H1 (cell line): ENCODE measurements at regions not wholly inside any gene's neighbourhood (a gene's known extent, or its start where the extent isn't known, plus 50 kb on each side); places are given as distances from the start of the nearest gene placed in this dataset.

Experiments
- CTCF ChIA-PET: fragments of 300-600 bp; sonication (Branson Sonifier 250); formaldehyde crosslinking; loops from one replicate; lab custom pipeline; 2021; ENCODE audit not compliant: partially characterized antibody; lab: Charles Lee
- POLR2A ChIA-PET: fragments of 300-600 bp; sonication (Branson Sonifier 250); formaldehyde crosslinking; loops from one replicate; lab custom pipeline; 2021; ENCODE audit warnings: inconsistent platforms; ENCODE audit not compliant: partially characterized antibody; lab: Charles Lee
- DNase-seq, 2 experiments: peaks; one replicate each; pipeline versions ENCODE4 v3.0.0 to v3.0.0-alpha.2; 2010 to 2022; ENCODE audit warnings: low spot score in 2 of 2, low read depth in 1 of 2, mixed read lengths in 1 of 2
- FAIRE-seq: peaks from 2 replicates; lab custom pipeline; 2011; peaks lifted over from hg19 to GRCh38; lab: Jason Lieb, UNC
- H2AFZ ChIP-seq: 2 replicates; pipeline ENCODE4 v1.8.1; 2012; ENCODE audit warnings: low read length, inconsistent platforms
- H2AK5ac ChIP-seq: 2 replicates; pipeline ENCODE4 v1.6.1; 2013; ENCODE audit warnings: low read depth, low read length
- H2BK120ac ChIP-seq: replicated peaks from 2 replicates; pipeline ENCODE3; 2013; ENCODE audit warnings: low read depth, low read length, inconsistent platforms
- H2BK12ac ChIP-seq: 2 replicates; pipeline ENCODE4 v1.6.1; 2013; ENCODE audit warnings: low read depth, low read length
- H2BK15ac ChIP-seq: 2 replicates; pipeline ENCODE4 v1.6.1; 2013; ENCODE audit warnings: low read length
- H2BK20ac ChIP-seq: 2 replicates; pipeline ENCODE4 v1.6.1; 2013; ENCODE audit warnings: low read length
- H2BK5ac ChIP-seq: 2 replicates; pipeline ENCODE4 v1.6.1; 2013; ENCODE audit warnings: low read depth, low read length
- H3K14ac ChIP-seq: 2 replicates; pipeline ENCODE4 v1.6.1; 2013; ENCODE audit warnings: inconsistent platforms; ENCODE audit not compliant: insufficient read length
- H3K18ac ChIP-seq: 2 replicates; pipeline ENCODE4 v1.6.1; 2013; ENCODE audit warnings: low read length; ENCODE audit errors: extremely low read depth
- H3K23ac ChIP-seq: 2 replicates; pipeline ENCODE4 v1.6.1; 2013; ENCODE audit warnings: inconsistent platforms; ENCODE audit not compliant: insufficient read length
- H3K23me2 ChIP-seq: 2 replicates; pipeline ENCODE4 v1.6.1; 2013; ENCODE audit warnings: low read depth, low read length
- H3K27ac ChIP-seq: 2 replicates; pipeline ENCODE4 v1.6.1; 2011; ENCODE audit warnings: low read depth, low read length, inconsistent platforms
- H3K27me3 ChIP-seq, 4 experiments: replicated peaks in 1 of 4; 1 replicate in 1 of 4; 2 replicates in 3 of 4; pipeline versions ENCODE4 v1.6.1 to v1.8.1; 2011 to 2013; ENCODE audit warnings: low read length in 3 of 4, mild to moderate bottlenecking in 3 of 4, inconsistent platforms in 2 of 4, mixed read lengths in 2 of 4, moderate library complexity in 1 of 4; ENCODE audit not compliant: control insufficient read depth in 3 of 4, insufficient read depth in 3 of 4; ENCODE audit errors: extremely low read depth in 1 of 4
- H3K36me3 ChIP-seq, 4 experiments: 2 replicates each; pipeline versions ENCODE4 v1.6.1 to v1.8.1; 2011 to 2013; ENCODE audit warnings: mild to moderate bottlenecking in 4 of 4, low read length in 3 of 4, moderate library complexity in 2 of 4, control low read depth in 1 of 4, inconsistent platforms in 1 of 4; ENCODE audit not compliant: insufficient read depth in 4 of 4, control insufficient read depth in 2 of 4
- H3K4ac ChIP-seq: replicated peaks from 2 replicates; pipeline ENCODE3; 2013; ENCODE audit warnings: low read length, low read depth, mixed read lengths, inconsistent platforms; ENCODE audit not compliant: insufficient read length
- H3K4me1 ChIP-seq, 4 experiments: replicated peaks in 1 of 4; 1 replicate in 1 of 4; 2 replicates in 3 of 4; pipeline versions ENCODE4 v1.6.1 to v1.8.1; 2011 to 2013; ENCODE audit warnings: low read length in 3 of 4, inconsistent platforms in 2 of 4, mixed read lengths in 1 of 4; ENCODE audit not compliant: insufficient read depth in 4 of 4, control insufficient read depth in 3 of 4
- H3K4me2 ChIP-seq, 2 experiments: 2 replicates each; pipeline versions ENCODE4 v1.6.1 to v1.8.1; 2011 to 2013; ENCODE audit warnings: low read depth in 2 of 2, low read length in 2 of 2, control low read depth in 1 of 2, inconsistent platforms in 1 of 2, mild to moderate bottlenecking in 1 of 2; ENCODE audit not compliant: insufficient read depth in 1 of 2
- H3K4me3 ChIP-seq, 4 experiments: fragments of 200-600, 300-600 bp in 1 of 4; sonication (generic), shearing (Covaris generic), sonication (Bioruptor Twin) in 1 of 4; 2 replicates each; pipeline versions ENCODE4 v1.5.1 to v1.8.1; 2011 to 2016; ENCODE audit warnings: low read length in 4 of 4, low read depth in 3 of 4, control low read depth in 2 of 4, inconsistent platforms in 2 of 4, mild to moderate bottlenecking in 2 of 4, mixed read lengths in 1 of 4, moderate library complexity in 1 of 4; ENCODE audit not compliant: insufficient read depth in 2 of 4; ENCODE audit errors: extremely low read depth in 1 of 4
- H3K56ac ChIP-seq: replicated peaks from 2 replicates; pipeline ENCODE3; 2013; ENCODE audit warnings: low read depth, mild to moderate bottlenecking, mixed read lengths, low read length, inconsistent platforms; ENCODE audit not compliant: insufficient read length
- H3K79me1 ChIP-seq: 2 replicates; pipeline ENCODE4 v1.6.1; 2013; ENCODE audit warnings: low read depth, low read length, control low read depth
- H3K79me2 ChIP-seq, 2 experiments: 2 replicates each; pipeline versions ENCODE4 v1.6.1 to v1.8.1; 2012 to 2013; ENCODE audit warnings: low read length in 2 of 2, mild to moderate bottlenecking in 2 of 2, inconsistent platforms in 1 of 2; ENCODE audit not compliant: insufficient read depth in 2 of 2, control insufficient read depth in 1 of 2
- H3K9ac ChIP-seq, 4 experiments: replicated peaks in 1 of 4; 1 replicate in 1 of 4; 2 replicates in 3 of 4; pipeline versions ENCODE4 v1.6.1 to v1.8.1; 2011 to 2013; ENCODE audit warnings: low read depth in 3 of 4, low read length in 3 of 4, control low read depth in 2 of 4, mild to moderate bottlenecking in 2 of 4, moderate library complexity in 2 of 4, inconsistent platforms in 1 of 4; ENCODE audit errors: extremely low read depth in 1 of 4
- H3K9me3 ChIP-seq, 2 experiments: 2 replicates each; pipeline versions ENCODE4 v1.6.1 to v1.8.1; 2012 to 2013; ENCODE audit warnings: mild to moderate bottlenecking in 2 of 2, moderate library complexity in 2 of 2, control low read depth in 1 of 2, inconsistent platforms in 1 of 2, low read depth in 1 of 2, low read length in 1 of 2, mixed read lengths in 1 of 2; ENCODE audit not compliant: insufficient read depth in 2 of 2
- H4K20me1 ChIP-seq, 2 experiments: replicated peaks in 1 of 2; 2 replicates each; pipeline versions ENCODE3 to v1.8.1; 2011 to 2013; ENCODE audit warnings: inconsistent platforms in 2 of 2, low read length in 2 of 2, mild to moderate bottlenecking in 1 of 2; ENCODE audit not compliant: insufficient read depth in 2 of 2, control insufficient read depth in 1 of 2
- H4K5ac ChIP-seq: 2 replicates; pipeline ENCODE4 v1.6.1; 2013; ENCODE audit warnings: low read length, low read depth, mixed read lengths, inconsistent platforms; ENCODE audit not compliant: insufficient read length
- H4K8ac ChIP-seq: 2 replicates; pipeline ENCODE4 v1.8.0; 2013; ENCODE audit warnings: mild to moderate bottlenecking, moderate library complexity, low read length, inconsistent platforms; ENCODE audit not compliant: insufficient read depth; ENCODE audit errors: extremely low read depth
- H4K91ac ChIP-seq: replicated peaks from 2 replicates; pipeline ENCODE3; 2013; ENCODE audit warnings: low read length, mixed read lengths, inconsistent platforms; ENCODE audit not compliant: insufficient read length
- WGBS, 2 experiments: shearing (Covaris generic) in 1 of 2; methylation state at CpG; one replicate each; pipeline versions ENCODE4 v1.1.6 to v1.1.7; 2013 to 2015; ENCODE audit warnings: low lambda C conversion rate in 2 of 2, mixed read lengths in 2 of 2, inconsistent platforms in 1 of 2, low coverage in 1 of 2, missing lambda C conversion rate in 1 of 2; ENCODE audit not compliant: insufficient replicate concordance in 2 of 2, insufficient coverage in 1 of 2, insufficient read length in 1 of 2; ENCODE audit errors: extremely low coverage in 1 of 2, missing lambda C conversion rate in 1 of 2; 5-methylcytosine and 5-hydroxymethylcytosine counted together

- H2BK15ac ChIP-seq: no peak overlapping the region
- no peak overlapping the region for H2AFZ ChIP-seq
- ChIA-PET POLR2A (interaction anchor here (1.0 kb wide), 1 partner anchor 10 kb away, joined by 3 read pairs; no protein-coding TSS in a partner anchor), CTCF (no interaction called here)
- no peak overlapping the region for H3K23ac ChIP-seq
- no peaks in the 10 kb centered on the region for H4K20me1 ChIP-seq
- no peak overlapping the region for H2BK12ac ChIP-seq
- H3K23me2 ChIP-seq: peaks cover 2% of the 10 kb centered on the region; the same call in 1 of the 2 replicates
- no peak overlapping the region for H4K91ac ChIP-seq
- no peak overlapping the region for H3K18ac ChIP-seq
- no peak overlapping the region for H3K4ac ChIP-seq
- no peak overlapping the region for H3K56ac ChIP-seq
- FAIRE-seq: no peak
- H3K9me3 ChIP-seq: no peaks in the 10 kb centered on the region
- H3K9ac ChIP-seq: no peak overlapping the region
- H3K4me2 ChIP-seq: no peak overlapping the region
- H3K14ac ChIP-seq: no peak overlapping the region
- H3K4me1 ChIP-seq: peaks cover 11 to 18% (median 16%) of the 10 kb centered on the region in 4 experiments
- H4K5ac ChIP-seq: no peak overlapping the region
- DNase-seq: no peak
- peaks cover 0 to 8% (median 3%) of the 10 kb centered on the region in 4 experiments; a peak in 5 of 7 replicates for H3K27me3 ChIP-seq
- no peak overlapping the region for H2BK20ac ChIP-seq
- H4K8ac ChIP-seq: no peak overlapping the region
- no peak overlapping the region for H3K4me3 ChIP-seq
- H3K79me2 ChIP-seq: no peaks in the 10 kb centered on the region
- H3K79me1 ChIP-seq: peaks cover 2% of the 10 kb centered on the region; the same call in 1 of the 2 replicates
- 85% methylated on average over 6 of the region's 6 CpGs; no CpG with 5 or more reads in 1 of the 2 experiments for WGBS, 2 experiments
- no peak overlapping the region for H2BK5ac ChIP-seq
- H3K27ac ChIP-seq: no peak overlapping the region
- H3K36me3 ChIP-seq: no peaks in the 10 kb centered on the region
- no peak overlapping the region for H2BK120ac ChIP-seq
- H2AK5ac ChIP-seq: no peak overlapping the region
Observed at GRCh38 chr12:5217936-5218335, 174.3 kb downstream of the KCNA5 start.
